Caco-2 (cell line): ENCODE measurements at regions not wholly inside any gene's neighbourhood (a gene's known extent, or its start where the extent isn't known, plus 50 kb on each side); places are given as distances from the start of the nearest gene placed in this dataset.

Experiments
- BruUV-seq: library from RNA; stranded (reverse); fragments of 400-500 nt; replicated peaks from 2 replicates; lab custom pipeline; 2021; lab: Mats Ljungman, UMichigan
- CTCF ChIA-PET: fragments of 300-600 bp; sonication (Branson Sonifier 250); formaldehyde crosslinking; loops from one replicate; lab custom pipeline; 2022; ENCODE audit warnings: antibody characterized with exemption; lab: Charles Lee
- POLR2A ChIA-PET: fragments of 300-600 bp; sonication (Branson Sonifier 250); formaldehyde crosslinking; loops from one replicate; lab custom pipeline; 2022; ENCODE audit warnings: antibody characterized with exemption; lab: Charles Lee
- DNase-seq, 2 experiments: peaks; one replicate each; pipeline versions ENCODE4 v3.0.0 to v3.0.0-alpha.2; 2020 to 2022
- H3K27me3 ChIP-seq: replicated peaks from 2 replicates; pipeline ENCODE4 v1.6.0; 2011; ENCODE audit warnings: low read length; ENCODE audit not compliant: control insufficient read depth, insufficient read depth
- H3K36me3 ChIP-seq: 2 replicates; pipeline ENCODE4 v1.5.1; 2011; ENCODE audit warnings: low read length; ENCODE audit not compliant: control insufficient read depth, insufficient read depth
- H3K4me1 ChIP-seq: fragments of 250-450 bp; sonication (Bioruptor Pico); 2 replicates; pipeline ENCODE4 v1.5.1; 2020; ENCODE audit warnings: mild to moderate bottlenecking
- H3K4me3 ChIP-seq: 2 replicates; pipeline ENCODE4 v1.5.1; 2011; ENCODE audit warnings: low read depth, mild to moderate bottlenecking, control low read depth, low read length
- H3K9me3 ChIP-seq: fragments of 250-450 bp; sonication (Bioruptor Pico); 2 replicates; pipeline ENCODE4 v1.5.1; 2020; ENCODE audit warnings: mild to moderate bottlenecking, moderate library complexity
- H3K27ac Mint-ChIP-seq: one replicate; pipeline ENCODE4 v1.8.0; 2022; ENCODE audit warnings: mixed read lengths; ENCODE audit not compliant: unreplicated experiment
- H3K27me3 Mint-ChIP-seq: one replicate; pipeline ENCODE4 v1.8.0; 2022; ENCODE audit warnings: mixed read lengths; ENCODE audit not compliant: insufficient read depth, unreplicated experiment
- H3K36me3 Mint-ChIP-seq: one replicate; pipeline ENCODE4 v1.8.0; 2022; ENCODE audit warnings: mild to moderate bottlenecking, mixed read lengths; ENCODE audit not compliant: insufficient read depth, unreplicated experiment
- H3K4me1 Mint-ChIP-seq: one replicate; pipeline ENCODE4 v1.8.0; 2022; ENCODE audit warnings: low read depth, mixed read lengths; ENCODE audit not compliant: unreplicated experiment
- H3K4me3 Mint-ChIP-seq: one replicate; pipeline ENCODE4 v1.8.0; 2022; ENCODE audit warnings: mild to moderate bottlenecking, moderate library complexity, mixed read lengths; ENCODE audit not compliant: unreplicated experiment
- H3K9me3 Mint-ChIP-seq: one replicate; pipeline ENCODE4 v1.8.0; 2022; ENCODE audit warnings: mixed read lengths; ENCODE audit not compliant: unreplicated experiment
- intact Hi-C: fragments of 100-400 bp; cut with micrococcal nuclease; formaldehyde crosslinking; loops from one replicate; pipeline ENCODE4 v1.10.0; 2022; ENCODE audit not compliant: unreplicated experiment
- TF ChIP-seq, protein P1 (sequence below), 2 experiments: fragments of 200-600 bp in 1 of 2; IDR thresholded peaks; 1 replicate in 1 of 2; 2 replicates in 1 of 2; pipeline versions ENCODE4 v1.5.1 to v1.8.0; 2011 to 2022; ENCODE audit warnings: antibody characterized with exemption in 1 of 2, control low read depth in 1 of 2, inconsistent platforms in 1 of 2, low read depth in 1 of 2, low read length in 1 of 2, mild to moderate bottlenecking in 1 of 2, moderate library complexity in 1 of 2; ENCODE audit not compliant: insufficient read depth in 1 of 2, severe bottlenecking in 1 of 2, unreplicated experiment in 1 of 2

DNA sequence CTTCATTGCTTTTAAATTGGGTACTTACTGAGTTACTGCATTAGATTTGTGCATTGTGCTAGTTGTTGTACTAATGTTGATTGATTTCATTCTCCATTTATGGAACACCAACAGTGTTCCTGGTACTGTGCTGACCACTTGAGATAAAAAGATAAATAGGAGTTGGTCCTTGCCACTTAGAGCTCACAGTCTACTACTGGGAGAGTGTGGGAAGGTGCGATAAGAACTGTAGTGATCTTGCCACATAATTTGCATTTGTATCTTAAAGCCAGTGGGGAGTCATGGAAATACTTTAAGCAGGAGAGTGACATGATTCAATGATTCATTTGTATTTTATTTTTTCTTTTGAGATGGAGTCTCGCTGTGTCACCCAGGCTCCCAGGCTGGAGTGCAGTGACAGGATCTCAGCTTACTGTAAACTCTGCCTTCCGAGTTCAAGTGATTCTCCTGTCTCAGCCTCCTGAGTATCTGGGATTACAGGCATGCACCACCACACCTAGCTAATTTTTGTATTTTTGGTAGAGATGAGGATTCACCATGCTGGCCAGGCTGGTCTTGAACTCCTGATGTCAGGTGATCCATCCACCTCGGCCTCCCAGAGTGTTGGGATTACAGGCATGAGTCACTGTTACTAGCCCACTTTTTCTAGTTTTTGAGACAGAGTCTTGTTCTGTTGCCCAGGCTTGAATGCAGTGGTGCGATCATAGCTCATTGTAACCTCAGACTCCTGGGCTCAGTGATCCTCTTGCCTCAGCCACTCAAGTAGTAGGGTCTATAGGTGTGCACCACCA is 51.2 kb upstream of the TMEM248 start:
- H3K4me3 ChIP-seq = no peak overlapping the region
- peaks cover 25% of the 10 kb centered on the region for H3K4me1 ChIP-seq
- ChIA-PET CTCF (no interaction called here), POLR2A (no interaction called here)
- Mint-ChIP-seq H3K9me3 (no peaks in the 10 kb centered on the region), H3K36me3 (peaks cover 5% of the 10 kb centered on the region), H3K4me1 (peaks cover 22% of the 10 kb centered on the region), H3K27ac (no peak overlapping the region), H3K4me3 (no peak overlapping the region), H3K27me3 (no peaks in the 10 kb centered on the region)
- no peak for DNase-seq
- no peaks in the 10 kb centered on the region for H3K9me3 ChIP-seq
- intact Hi-C loops = no loop called here
- TF ChIP-seq, protein P1, sequence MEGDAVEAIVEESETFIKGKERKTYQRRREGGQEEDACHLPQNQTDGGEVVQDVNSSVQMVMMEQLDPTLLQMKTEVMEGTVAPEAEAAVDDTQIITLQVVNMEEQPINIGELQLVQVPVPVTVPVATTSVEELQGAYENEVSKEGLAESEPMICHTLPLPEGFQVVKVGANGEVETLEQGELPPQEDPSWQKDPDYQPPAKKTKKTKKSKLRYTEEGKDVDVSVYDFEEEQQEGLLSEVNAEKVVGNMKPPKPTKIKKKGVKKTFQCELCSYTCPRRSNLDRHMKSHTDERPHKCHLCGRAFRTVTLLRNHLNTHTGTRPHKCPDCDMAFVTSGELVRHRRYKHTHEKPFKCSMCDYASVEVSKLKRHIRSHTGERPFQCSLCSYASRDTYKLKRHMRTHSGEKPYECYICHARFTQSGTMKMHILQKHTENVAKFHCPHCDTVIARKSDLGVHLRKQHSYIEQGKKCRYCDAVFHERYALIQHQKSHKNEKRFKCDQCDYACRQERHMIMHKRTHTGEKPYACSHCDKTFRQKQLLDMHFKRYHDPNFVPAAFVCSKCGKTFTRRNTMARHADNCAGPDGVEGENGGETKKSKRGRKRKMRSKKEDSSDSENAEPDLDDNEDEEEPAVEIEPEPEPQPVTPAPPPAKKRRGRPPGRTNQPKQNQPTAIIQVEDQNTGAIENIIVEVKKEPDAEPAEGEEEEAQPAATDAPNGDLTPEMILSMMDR (IDR thresholded peaks at IDR 0.05; ENCODE audit: insufficient read depth in 1 of 2, low read depth in 1 of 2, low read length in 1 of 2, severe bottlenecking in 1 of 2, unreplicated experiment in 1 of 2) = no peak
- no peaks in the 10 kb centered on the region for H3K27me3 ChIP-seq
- no TSS peak for BruUV-seq
- H3K36me3 ChIP-seq = no peaks in the 10 kb centered on the region

DNA sequence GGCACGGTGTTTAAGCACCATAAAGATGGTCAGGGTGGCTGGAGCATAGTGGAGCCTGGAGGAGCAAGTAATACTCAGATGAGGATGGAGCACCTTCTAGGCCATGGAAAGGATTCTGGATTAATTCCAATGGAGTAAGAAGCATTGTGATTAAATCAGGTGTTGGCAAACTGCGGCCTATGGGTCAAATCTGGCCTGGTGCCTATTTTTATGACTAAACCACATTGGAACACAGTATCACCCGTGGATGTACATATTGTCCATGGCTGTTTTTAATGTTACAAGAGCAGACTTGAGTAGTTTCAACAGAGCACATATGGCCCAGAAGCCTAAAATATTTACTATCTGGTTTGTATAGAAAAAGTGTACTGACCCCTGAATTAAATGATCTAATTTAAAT is 49.9 kb upstream of the TMEM248 start:
- TF ChIP-seq, protein P1 (IDR thresholded peaks at IDR 0.05; ENCODE audit: insufficient read depth in 1 of 2, low read depth in 1 of 2, low read length in 1 of 2, severe bottlenecking in 1 of 2, unreplicated experiment in 1 of 2) = no peak
- peaks cover 21% of the 10 kb centered on the region for H3K4me1 Mint-ChIP-seq
- no TSS peak for BruUV-seq
- no peak overlapping the region for H3K27ac Mint-ChIP-seq
- ChIA-PET CTCF (no interaction called here), POLR2A (no interaction called here)
- intact Hi-C loops = no loop called here
- H3K4me1 ChIP-seq = peaks cover 24% of the 10 kb centered on the region
- H3K27me3 ChIP-seq = no peaks in the 10 kb centered on the region
- H3K36me3 Mint-ChIP-seq = peaks cover 5% of the 10 kb centered on the region
- H3K36me3 ChIP-seq = no peaks in the 10 kb centered on the region
- H3K4me3 ChIP-seq = no peak overlapping the region
- H3K9me3 ChIP-seq = no peaks in the 10 kb centered on the region
- no peak for DNase-seq
- H3K9me3 Mint-ChIP-seq = no peaks in the 10 kb centered on the region
- no peaks in the 10 kb centered on the region for H3K27me3 Mint-ChIP-seq
- H3K4me3 Mint-ChIP-seq = no peak overlapping the region
